HEK293 (cell line): ENCODE measurements at regions not wholly inside any gene's neighbourhood (a gene's known extent, or its start where the extent isn't known, plus 50 kb on each side); places are given as distances from the start of the nearest gene placed in this dataset.

Experiments used
- CTCF ChIA-PET: fragments of 350-600 bp; formaldehyde crosslinking; extraction: SDS; loops from one replicate; lab custom pipeline; 2021; ENCODE audit warnings: antibody characterized with exemption; lab: Yijun Ruan, JAX
- POLR2A ChIA-PET: fragments of 300-600 bp; formaldehyde crosslinking; extraction: SDS; loops from one replicate; lab custom pipeline; 2020; ENCODE audit warnings: antibody characterized with exemption, inconsistent platforms; lab: Yijun Ruan, JAX
- H3K27ac ChIP-seq: fragments of 200-500 bp; sonication (Bioruptor generic); 2 replicates; pipeline ENCODE4 v1.5.1; 2014; ENCODE audit warnings: low read depth, low read length, control low read depth, inconsistent platforms; ENCODE audit errors: extremely low read depth
- H3K36me3 ChIP-seq, 2 experiments: fragments of 200-500 bp in 1 of 2; sonication (Bioruptor generic) in 1 of 2; 1 replicate in 1 of 2; 2 replicates in 1 of 2; pipeline ENCODE4 v1.5.1; 2014 to 2017; ENCODE audit warnings: inconsistent platforms in 2 of 2, low read length in 2 of 2; ENCODE audit not compliant: control insufficient read depth in 2 of 2, insufficient read depth in 1 of 2
- H3K4me1 ChIP-seq: fragments of 200-500 bp; sonication (Bioruptor generic); 2 replicates; pipeline ENCODE4 v1.5.1; 2014; ENCODE audit warnings: mild to moderate bottlenecking, low read length, inconsistent platforms; ENCODE audit not compliant: control insufficient read depth, insufficient read depth
- H3K4me3 ChIP-seq: 2 replicates; pipeline ENCODE4 v1.5.1; 2011; ENCODE audit warnings: low read depth, mild to moderate bottlenecking, control low read depth, low read length, moderate library complexity
- H3K9me3 ChIP-seq: fragments of 200-500 bp; sonication (Bioruptor generic); 2 replicates; pipeline ENCODE4 v1.5.1; 2014; ENCODE audit warnings: low read depth, low read length, inconsistent platforms; ENCODE audit not compliant: control insufficient read depth, insufficient read depth
- CTCF ChIP-seq: fragments of 450-650 bp; formaldehyde crosslinking; IDR thresholded peaks from 2 replicates; pipeline ENCODE4 v1.5.1; 2016; ENCODE audit warnings: missing biosample characterization, missing genetic modification characterization
- KLF7 ChIP-seq: fragments of 450-650 bp; formaldehyde crosslinking; IDR thresholded peaks from 2 replicates; pipeline ENCODE4 v1.5.1; 2016; ENCODE audit warnings: missing biosample characterization, missing genetic modification characterization, borderline replicate concordance
- PRDM1 ChIP-seq: fragments of 450-650 bp; formaldehyde crosslinking; IDR thresholded peaks from 2 replicates; pipeline ENCODE4; 2016; ENCODE audit warnings: missing biosample characterization, missing genetic modification characterization
- PRDM4 ChIP-seq: fragments of 450-650 bp; formaldehyde crosslinking; IDR thresholded peaks from 2 replicates; pipeline ENCODE4 v1.5.1; 2017; ENCODE audit warnings: missing biosample characterization, missing genetic modification characterization
- SALL2 ChIP-seq: fragments of 450-650 bp; formaldehyde crosslinking; IDR thresholded peaks from 2 replicates; pipeline ENCODE4 v1.5.0; 2017; ENCODE audit warnings: missing biosample characterization, mild to moderate bottlenecking, missing genetic modification characterization, borderline replicate concordance
- ZBTB6 ChIP-seq: fragments of 450-650 bp; formaldehyde crosslinking; IDR thresholded peaks from 2 replicates; pipeline ENCODE4 v1.5.1; 2017; ENCODE audit warnings: missing biosample characterization, missing genetic modification characterization
- ZNF10 ChIP-seq: fragments of 450-650 bp; formaldehyde crosslinking; IDR thresholded peaks from 2 replicates; pipeline ENCODE4 v1.5.1; 2017; ENCODE audit warnings: missing biosample characterization, missing genetic modification characterization
- ZNF132 ChIP-seq: fragments of 450-650 bp; formaldehyde crosslinking; IDR thresholded peaks from 2 replicates; pipeline ENCODE4 v1.5.1; 2017; ENCODE audit warnings: missing biosample characterization, missing genetic modification characterization, borderline replicate concordance
- ZNF223 ChIP-seq: fragments of 450-650 bp; formaldehyde crosslinking; IDR thresholded peaks from 2 replicates; pipeline ENCODE4 v1.5.1; 2016; ENCODE audit warnings: missing biosample characterization, missing genetic modification characterization
- ZNF449 ChIP-seq: fragments of 450-650 bp; formaldehyde crosslinking; IDR thresholded peaks from 2 replicates; pipeline ENCODE4 v1.5.1; 2017; ENCODE audit warnings: missing biosample characterization, mild to moderate bottlenecking, missing genetic modification characterization, moderate library complexity
- ZNF518A ChIP-seq: fragments of 450-650 bp; formaldehyde crosslinking; conservative IDR thresholded peaks from 2 replicates; pipeline ENCODE4 v1.5.1; 2016; ENCODE audit warnings: low read depth, missing biosample characterization, missing genetic modification characterization
- ZNF645 ChIP-seq: fragments of 450-650 bp; formaldehyde crosslinking; IDR thresholded peaks from 2 replicates; pipeline ENCODE4; 2016; ENCODE audit warnings: missing biosample characterization, missing genetic modification characterization
- ZNF654 ChIP-seq: fragments of 450-650 bp; formaldehyde crosslinking; IDR thresholded peaks from 2 replicates; pipeline ENCODE4 v1.5.1; 2016; ENCODE audit warnings: low read depth, missing biosample characterization, missing genetic modification characterization
- ZNF701 ChIP-seq: fragments of 450-650 bp; formaldehyde crosslinking; IDR thresholded peaks from 2 replicates; pipeline ENCODE4 v1.5.1; 2016; ENCODE audit warnings: missing biosample characterization, missing genetic modification characterization
- ZNF777 ChIP-seq: fragments of 450-650 bp; formaldehyde crosslinking; IDR thresholded peaks from 2 replicates; pipeline ENCODE4 v1.5.1; 2017; ENCODE audit warnings: missing biosample characterization, missing genetic modification characterization, borderline replicate concordance

GRCh38 chr15:62639432-62639831 is 403.1 kb upstream of the TPM1 start:
- CTCF ChIA-PET, result interaction anchor here (0.7 to 1.0 kb wide), 4 partner anchors 14 to 103 kb away, joined by 3 to 4 read pairs (median 4); no protein-coding TSS in a partner anchor
- Histone ChIP-seq H3K9me3 (no peaks in the 10 kb centered on the region), H3K4me1 (no peaks in the 10 kb centered on the region), H3K4me3 (no peak overlapping the region), H3K36me3 (no peaks in the 10 kb centered on the region), H3K27ac (no peak overlapping the region)
- POLR2A ChIA-PET, result no interaction called here
- TF ChIP-seq CTCF (tag by site-specific recombination) (no peak), ZNF645 (tag by site-specific recombination) (no peak), ZNF518A (tag by site-specific recombination) (no peak), ZBTB6 (tag by site-specific recombination) (no peak), KLF7 (tag by site-specific recombination) (no peak), ZNF654 (tag by site-specific recombination) (no peak), ZNF10 (tag by site-specific recombination) (no peak), PRDM1 (no peak), ZNF449 (tag by site-specific recombination) (no peak), ZNF777 (tag by site-specific recombination) (no peak), SALL2 (no peak), ZNF223 (no peak), ZNF701 (tag by site-specific recombination) (no peak), PRDM4 (tag by site-specific recombination) (no peak), ZNF132 (no peak)
